GM12875 (cell line): ENCODE measurements at regions not wholly inside any gene's neighbourhood (a gene's known extent, or its start where the extent isn't known, plus 50 kb on each side); places are given as distances from the start of the nearest gene placed in this dataset.

Source experiments
- H3K4me3 ChIP-seq: one replicate; pipeline ENCODE4 v1.5.1; 2011; ENCODE audit warnings: low read depth, low read length, control low read depth
- CTCF ChIP-seq: IDR thresholded peaks from 2 replicates; pipeline ENCODE4 v1.5.1; 2011; ENCODE audit warnings: low read depth, mild to moderate bottlenecking, control low read depth, inconsistent platforms, low read length, moderate library complexity, borderline replicate concordance; ENCODE audit not compliant: insufficient read depth

DNA sequence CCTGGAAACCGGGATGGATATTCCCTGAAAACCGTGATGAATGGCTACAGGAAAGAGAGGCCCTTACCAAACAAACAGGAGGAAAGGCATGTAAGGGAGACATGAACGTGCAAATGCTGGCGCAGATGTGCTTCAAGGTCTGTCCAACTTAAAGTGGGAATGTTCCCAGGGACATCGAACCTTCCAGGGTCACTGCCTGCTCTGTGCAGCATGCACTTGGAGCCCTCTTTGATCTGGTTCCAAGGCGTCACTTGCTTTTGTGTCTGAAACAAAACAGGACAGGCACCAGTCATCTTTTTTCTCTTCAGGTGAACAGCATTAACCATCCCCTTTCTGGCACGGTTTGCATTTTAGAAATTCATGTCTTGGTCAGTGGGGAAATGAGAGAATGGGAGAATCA lies 479.4 kb downstream of the RASEF start:
- H3K4me3 ChIP-seq, result no peak overlapping the region
- no peak for TF ChIP-seq CTCF

DNA sequence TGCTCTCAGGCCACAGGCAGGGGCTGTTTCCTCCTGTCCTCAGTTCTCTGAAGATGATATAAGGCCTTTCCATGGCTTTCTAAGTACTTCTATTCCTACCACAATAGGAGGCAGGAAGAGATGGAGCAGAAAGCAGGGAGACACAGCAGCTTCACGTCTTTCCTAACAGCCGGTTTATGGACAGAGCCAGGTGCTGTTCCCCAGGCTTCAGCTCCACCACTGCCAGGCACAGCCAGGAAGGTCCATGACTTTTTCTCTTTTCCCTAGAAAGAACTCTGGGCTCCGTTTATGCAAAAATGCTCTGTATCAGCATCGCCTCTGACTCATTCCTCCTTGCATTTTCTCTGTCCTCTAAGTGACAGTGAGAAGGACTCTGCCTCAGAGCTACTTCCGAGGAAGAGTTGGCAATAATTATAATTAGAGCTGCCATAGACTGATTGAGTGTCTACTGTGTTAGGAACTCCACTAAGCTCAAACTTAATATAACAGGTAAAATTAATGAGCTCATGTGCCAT lies 478.5 kb downstream of the RASEF start:
- no peak overlapping the region for H3K4me3 ChIP-seq
- TF ChIP-seq CTCF, result no peak

GRCh38 chr9:82586918-82587356 lies 476.0 kb downstream of the RASEF start:
- TF ChIP-seq CTCF, result no peak
- no peak overlapping the region for H3K4me3 ChIP-seq

DNA sequence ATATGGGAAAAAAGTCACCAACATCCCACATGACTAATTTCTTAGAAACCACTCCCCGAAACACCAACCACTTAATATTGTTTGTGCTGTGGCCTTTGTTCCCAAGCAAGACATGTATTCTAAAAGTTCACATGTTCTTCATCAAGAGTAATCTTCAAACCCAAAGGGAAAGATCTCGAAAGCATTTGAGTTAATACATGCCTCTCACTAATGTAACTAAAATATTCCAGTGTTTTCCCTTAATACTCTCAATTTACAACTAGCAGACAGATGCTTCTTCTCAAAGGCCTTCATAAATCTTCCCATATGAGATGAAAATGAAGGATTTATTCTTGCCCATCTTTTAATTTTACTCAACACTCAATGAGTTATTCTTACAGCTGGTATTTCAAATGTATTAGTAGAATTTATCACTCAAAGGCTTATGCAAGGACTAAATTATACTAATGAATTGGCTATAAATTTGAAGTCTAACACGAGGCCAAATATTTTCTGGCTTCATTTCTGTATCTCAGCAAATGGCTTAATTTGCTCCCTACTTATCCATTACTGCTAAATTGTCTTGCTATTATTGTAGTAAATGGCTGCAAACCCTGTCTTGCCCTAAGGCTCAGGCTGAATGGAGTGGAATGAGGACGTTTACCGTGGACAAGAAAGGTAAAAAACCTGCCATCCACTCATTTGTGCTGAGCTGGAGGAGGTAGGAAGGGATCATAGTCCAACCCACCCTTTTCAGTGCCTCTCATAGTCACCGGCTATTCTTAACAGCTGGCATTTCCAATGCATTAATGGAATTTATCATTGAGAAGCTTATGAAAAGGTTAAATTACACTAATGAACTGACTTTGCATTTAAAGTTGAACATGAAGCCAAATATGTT lies 474.4 kb downstream of the RASEF start:
- no peak for TF ChIP-seq CTCF

GRCh38 chr9:82590845-82591244 lies 472.1 kb downstream of the RASEF start:
- H3K4me3 ChIP-seq, result no peak overlapping the region
- no peak for TF ChIP-seq CTCF

More for the DNA sequence above, 474.4 kb downstream of the RASEF start:
- H3K4me3 ChIP-seq, result no peak overlapping the region

DNA sequence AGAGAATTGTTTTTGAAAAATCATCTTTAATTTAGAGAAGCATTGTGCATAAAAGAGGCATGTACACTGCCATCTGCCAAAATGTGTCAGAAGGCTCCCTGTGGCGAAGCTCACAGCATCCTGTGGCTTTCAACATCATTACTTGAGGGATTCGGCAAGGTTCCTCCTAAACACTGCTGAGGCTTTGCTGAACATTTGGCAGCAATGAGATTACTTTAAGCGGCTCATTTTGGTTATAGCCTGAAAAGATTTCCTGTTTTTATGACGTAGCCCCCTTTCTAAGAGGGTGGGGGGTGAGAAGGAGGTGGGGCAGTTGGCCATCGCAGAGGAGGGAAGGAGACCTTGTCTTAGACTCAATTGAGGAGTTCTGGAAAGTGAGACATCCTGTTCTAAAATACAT lies 469.4 kb downstream of the RASEF start:
- TF ChIP-seq CTCF, result no peak
- H3K4me3 ChIP-seq, result no peak overlapping the region
